GM19351 (cell line): ENCODE measurements at regions not wholly inside any gene's neighbourhood (a gene's known extent, or its start where the extent isn't known, plus 50 kb on each side); places are given as distances from the start of the nearest gene placed in this dataset.
A peak's percentile ranks its signal among the peaks of the same experiment; 100 is the strongest.

Source experiments
- ATAC-seq: cut with Tn5 transposase; IDR thresholded peaks from one replicate; pipeline ENCODE4 v1.9.1; 2021; ENCODE audit warnings: mild to moderate bottlenecking, moderate library complexity; ENCODE audit not compliant: unreplicated experiment

DNA sequence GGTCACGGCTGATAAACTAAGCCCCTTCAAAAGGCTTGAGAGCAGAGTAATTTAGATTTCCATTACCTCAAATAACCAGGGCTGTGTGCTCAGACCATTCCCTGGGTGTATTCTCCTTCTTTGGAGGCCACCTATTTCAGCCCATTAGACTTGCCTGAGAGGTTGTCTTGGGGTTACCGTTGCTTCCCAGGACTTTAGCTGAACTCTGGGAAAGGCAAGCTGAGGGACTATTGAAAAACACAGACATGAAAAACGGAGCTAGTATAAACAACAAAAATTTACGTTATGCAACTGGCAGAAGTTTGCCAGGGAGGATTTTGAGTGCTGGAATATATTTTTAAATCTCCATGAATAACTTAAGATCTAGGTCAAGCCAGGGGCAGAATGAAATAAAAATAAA, 561.0 kb upstream of the TNP1 start:
- ATAC-seq: no peak

GRCh38 chr2:217419055-217419671, 559.3 kb upstream of the TNP1 start:
- peak; percentile 45 for ATAC-seq

GRCh38 chr2:217418544-217418943, 558.7 kb upstream of the TNP1 start:
- ATAC-seq: no peak

DNA sequence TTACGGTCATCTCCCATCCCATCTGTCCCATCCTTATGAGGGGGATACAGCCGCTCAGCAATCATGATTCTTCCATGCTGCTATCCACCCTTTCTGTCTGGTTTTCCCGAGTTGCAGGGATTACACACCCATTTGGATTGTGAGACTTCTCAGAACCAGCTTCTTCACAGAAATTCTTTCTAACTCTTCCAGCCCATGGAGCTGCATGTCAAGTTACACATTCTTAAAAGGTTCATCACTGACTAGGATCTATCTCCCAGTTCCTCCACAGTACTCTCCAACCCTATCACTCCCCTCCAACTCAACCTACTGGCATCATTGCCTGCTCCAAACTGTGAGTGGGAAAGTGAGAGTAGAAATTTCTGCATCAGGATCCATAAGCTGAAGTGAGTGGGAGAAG, 558.2 kb upstream of the TNP1 start:
- ATAC-seq: no peak

GRCh38 chr2:217417536-217417935, 557.7 kb upstream of the TNP1 start:
- no peak for ATAC-seq

DNA sequence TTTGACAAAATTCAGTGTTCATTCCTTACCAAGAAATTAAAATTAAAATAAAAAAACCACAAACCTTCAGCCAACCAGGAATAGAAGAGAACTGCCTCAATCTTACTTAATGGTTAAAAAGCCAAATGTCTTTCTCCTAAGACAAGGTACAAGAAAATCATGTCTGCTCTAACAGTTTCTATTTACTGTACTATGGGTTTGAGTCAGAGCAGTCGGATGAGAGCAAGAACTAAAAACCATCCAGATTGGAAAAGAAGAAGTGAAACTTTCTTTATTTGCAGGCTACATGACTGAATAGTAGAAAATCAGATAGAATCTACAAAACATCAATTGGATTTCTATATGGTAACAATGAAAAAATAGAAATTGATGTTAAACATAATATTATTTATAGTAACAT, 555.5 kb upstream of the TNP1 start:
- ATAC-seq: peak; percentile 89

GRCh38 chr2:217414429-217414828, 554.6 kb upstream of the TNP1 start:
- no peak for ATAC-seq

GRCh38 chr2:217413193-217413592, 553.3 kb upstream of the TNP1 start:
- no peak for ATAC-seq

DNA sequence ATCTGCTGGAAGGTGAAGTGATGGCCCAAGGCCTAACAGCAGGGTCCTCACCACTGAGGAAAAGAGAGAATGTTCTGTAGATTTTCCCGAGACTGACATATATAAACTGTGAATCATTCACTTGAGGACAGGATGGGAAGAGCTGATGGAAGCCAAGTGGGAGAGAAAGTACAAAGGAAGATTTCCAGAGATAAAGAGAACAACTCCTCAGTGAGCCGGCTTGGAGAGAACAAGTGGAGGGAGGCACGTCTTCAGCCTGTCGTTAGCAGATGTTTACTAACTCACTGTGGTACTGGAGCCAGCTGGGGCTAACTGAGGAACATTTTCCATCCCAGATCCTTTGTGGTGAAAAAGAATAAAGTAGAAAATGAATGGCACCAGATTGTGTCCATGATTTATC, 552.9 kb upstream of the TNP1 start:
- no peak for ATAC-seq

DNA sequence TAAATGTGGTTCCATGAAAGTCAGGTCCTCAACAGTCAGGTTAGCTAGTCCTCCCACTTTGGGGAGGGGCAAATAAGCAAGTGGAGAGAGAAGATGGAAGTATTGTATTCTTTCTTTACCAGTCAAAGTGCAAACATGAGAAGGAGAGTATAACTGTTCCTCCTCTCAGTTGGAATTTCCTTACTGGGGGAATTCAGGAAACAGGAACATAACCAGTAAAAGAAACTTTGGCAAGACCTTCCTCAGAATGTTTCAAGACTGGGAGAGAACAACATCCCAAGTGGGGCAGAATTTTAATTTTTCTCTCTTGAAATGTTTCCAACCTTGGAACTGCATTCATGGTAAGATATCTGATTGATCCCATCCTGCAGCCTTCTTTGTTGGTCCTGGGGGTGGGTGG, 552.4 kb upstream of the TNP1 start:
- ATAC-seq: no peak

DNA sequence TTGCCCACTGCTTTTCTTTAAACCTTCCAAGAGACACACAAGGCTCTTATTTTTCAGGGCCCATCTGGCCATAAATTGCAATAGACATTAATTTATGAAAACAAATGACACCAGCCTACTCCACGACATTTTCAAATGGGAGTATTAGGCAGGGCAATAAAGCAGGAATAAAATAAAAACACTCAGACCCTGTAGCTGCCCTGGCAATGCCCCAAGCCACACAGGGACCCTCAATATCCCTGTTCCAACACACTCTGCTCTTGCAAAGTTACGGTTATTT, 550.8 kb upstream of the TNP1 start:
- no peak for ATAC-seq

DNA sequence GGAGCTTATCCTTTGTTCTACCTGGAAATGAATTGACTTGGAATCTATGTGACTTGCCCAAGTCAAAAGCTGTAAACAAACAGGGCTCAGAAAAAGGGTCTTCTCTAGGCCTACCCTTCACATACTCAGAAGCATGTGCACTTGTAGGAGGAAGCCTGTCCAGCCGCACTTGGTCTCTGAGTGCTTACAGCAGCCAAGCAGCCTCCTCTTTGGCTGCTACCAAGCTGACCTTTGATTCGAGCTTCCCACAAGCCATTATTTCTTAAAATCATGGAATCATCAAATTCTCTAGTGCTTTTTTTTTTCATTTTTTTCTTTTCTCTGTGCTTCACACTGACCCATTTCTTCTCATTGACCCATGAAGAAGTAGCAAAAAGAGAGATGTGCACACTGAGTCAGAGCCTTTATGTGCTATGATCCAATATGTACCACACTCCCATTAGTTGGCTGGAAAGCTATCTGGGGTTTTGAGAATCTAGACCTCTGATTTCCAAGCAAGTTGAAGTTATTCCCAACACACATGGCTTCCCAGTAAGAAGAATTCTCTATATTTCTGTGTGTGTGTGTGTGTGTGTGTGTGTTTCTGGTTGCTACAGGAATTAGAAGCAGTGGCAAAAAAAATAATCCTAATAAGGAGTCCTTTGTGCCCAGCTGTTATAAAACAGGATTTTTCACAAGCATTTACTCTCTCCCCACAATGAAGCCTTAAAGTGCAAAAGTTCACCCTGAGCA, 550.3 kb upstream of the TNP1 start:
- no peak for ATAC-seq

DNA sequence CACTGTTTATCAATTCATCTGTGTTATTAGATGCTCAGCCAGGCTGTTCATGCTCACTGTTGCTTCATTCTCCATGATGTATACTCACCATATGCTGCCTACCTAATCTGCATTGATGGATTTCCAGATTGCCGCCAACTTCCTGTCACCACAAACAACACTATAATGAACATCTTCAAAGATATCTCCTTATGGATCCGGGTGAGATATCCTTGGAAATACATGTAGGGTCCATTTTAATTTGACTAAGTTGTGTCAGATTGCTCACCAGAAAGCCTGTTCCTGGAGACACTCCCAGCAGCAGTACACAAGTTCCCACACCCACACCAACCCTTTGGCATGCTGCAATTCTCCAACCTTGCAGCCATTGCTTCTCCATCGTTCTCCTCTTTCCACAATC, 547.5 kb upstream of the TNP1 start:
- no peak for ATAC-seq

GRCh38 chr2:217404236-217404760, 544.4 kb upstream of the TNP1 start:
- no peak for ATAC-seq

- ATAC-seq: no peak
Observed at GRCh38 chr2:217402761-217403383, 543.0 kb upstream of the TNP1 start.

DNA sequence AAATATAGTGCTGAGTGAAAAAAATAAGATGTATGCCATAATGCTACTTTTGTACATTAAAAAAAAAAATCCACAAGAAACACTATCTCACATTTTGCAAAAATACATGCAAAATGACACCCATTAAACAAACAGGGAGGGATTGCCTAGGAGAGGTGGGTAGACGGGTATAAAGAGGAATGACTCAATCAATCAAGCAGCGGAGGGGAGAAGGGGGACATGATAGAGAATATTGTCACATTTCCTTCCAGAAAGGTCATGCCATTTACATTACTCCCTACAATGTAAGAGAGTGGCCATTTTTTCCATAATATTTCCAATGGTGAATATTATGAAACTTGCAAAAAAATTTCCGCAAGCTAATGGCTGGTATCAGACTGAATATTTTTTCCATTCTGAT, 542.3 kb upstream of the TNP1 start:
- ATAC-seq: no peak

DNA sequence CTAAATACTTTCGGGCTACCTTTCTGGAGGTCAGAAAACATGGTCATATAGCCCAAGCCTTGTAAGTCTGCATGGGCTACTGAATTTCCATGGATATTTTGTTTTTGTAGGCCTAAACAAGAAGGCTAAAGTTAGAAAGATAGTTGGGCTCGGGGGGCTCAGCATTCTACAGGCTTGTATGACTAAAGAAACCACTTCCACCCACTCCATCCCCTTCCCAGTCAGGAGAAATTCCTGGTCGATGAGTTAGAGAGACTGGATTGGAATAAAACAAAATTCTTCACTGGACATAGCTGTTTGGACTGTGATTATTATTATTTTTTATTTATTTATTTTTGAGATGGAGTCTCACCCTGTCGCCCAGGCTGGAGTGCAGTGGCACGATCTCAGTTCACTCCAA, 539.4 kb upstream of the TNP1 start:
- no peak for ATAC-seq

- ATAC-seq: no peak
Observed at GRCh38 chr2:217398860-217399259, 539.0 kb upstream of the TNP1 start.

DNA sequence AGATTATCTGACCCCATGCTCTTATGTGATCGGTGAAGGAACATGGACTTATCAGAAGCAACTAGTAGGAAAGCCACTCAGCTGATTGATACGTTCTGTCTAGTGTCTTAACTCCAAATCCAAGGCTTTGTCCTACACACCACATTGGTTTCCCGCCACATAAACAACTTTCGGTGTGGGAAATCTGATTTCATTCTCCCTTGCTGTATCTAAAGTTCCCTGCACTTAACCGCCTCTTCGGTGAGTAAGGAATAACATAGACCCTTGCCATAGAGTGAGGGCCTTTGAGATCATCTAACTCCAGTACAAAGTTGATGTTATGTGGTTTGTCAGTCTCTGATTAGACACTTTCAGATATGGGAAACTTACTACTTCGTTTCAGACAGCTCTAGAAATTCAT, 538.2 kb upstream of the TNP1 start:
- no peak for ATAC-seq

- ATAC-seq: no peak
Observed at GRCh38 chr2:217396586-217396985, 536.7 kb upstream of the TNP1 start.

GRCh38 chr2:217396165-217396564, 536.3 kb upstream of the TNP1 start:
- no peak for ATAC-seq
